Left ventricle myocardium inferior (tissue), 1 donor: ENCODE measurements at regions not wholly inside any gene's neighbourhood (a gene's known extent, or its start where the extent isn't known, plus 50 kb on each side); places are given as distances from the start of the nearest gene placed in this dataset.

ENCODE experiments used
- DNase-seq: peaks from one replicate; pipeline ENCODE4 v3.0.0-alpha.2; 2020
- H3K27ac ChIP-seq: fragments of 200-600 bp; replicated peaks from 2 replicates; pipeline ENCODE4 v1.8.0; 2021
- H3K27me3 ChIP-seq: fragments of 200-600 bp; 2 replicates; pipeline ENCODE4 v1.8.0; 2021; ENCODE audit warnings: low read depth
- H3K36me3 ChIP-seq: fragments of 200-600 bp; 2 replicates; pipeline ENCODE4 v1.8.0; 2021
- H3K4me1 ChIP-seq: fragments of 200-600 bp; 2 replicates; pipeline ENCODE4 v1.8.0; 2021
- H3K4me3 ChIP-seq: fragments of 200-600 bp; 2 replicates; pipeline ENCODE4 v1.8.0; 2021; ENCODE audit warnings: mild to moderate bottlenecking, moderate library complexity
- H3K9me3 ChIP-seq: fragments of 200-600 bp; replicated peaks from 2 replicates; pipeline ENCODE4 v1.8.0; 2021
- intact Hi-C: fragments of 100-400 bp; cut with micrococcal nuclease; formaldehyde crosslinking; loops from one replicate; pipeline ENCODE4 v1.11.0; 2022
- TF ChIP-seq, protein P1 (sequence below): fragments of 200-600 bp; IDR thresholded peaks from 2 replicates; pipeline ENCODE4 v1.8.0; 2021; ENCODE audit warnings: antibody characterized with exemption, mild to moderate bottlenecking, borderline replicate concordance
- donor health status: DM: no; HTN: yes; CAD: no; lungs with severe emphysema.

DNA sequence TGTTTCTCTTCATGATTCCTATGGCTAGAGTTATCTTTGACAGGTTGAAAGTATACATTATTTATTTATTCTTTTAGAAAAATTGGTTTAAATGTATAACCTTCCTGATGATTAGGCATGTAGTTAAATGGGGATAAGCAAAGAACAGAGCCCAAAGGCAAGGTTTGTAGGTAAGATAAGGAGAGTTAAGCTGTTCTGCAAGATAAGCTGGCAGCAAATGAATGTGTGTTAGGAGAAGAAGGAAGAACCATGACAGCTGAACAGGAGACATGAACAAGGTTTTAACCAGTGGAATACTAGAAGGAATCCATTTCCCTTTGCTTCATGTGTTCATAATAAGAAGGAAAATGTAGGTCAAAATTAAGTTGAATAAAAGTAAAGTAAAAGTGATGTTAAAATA is 1330.1 kb upstream of the USP15 start:
- Histone ChIP-seq H3K36me3 (no peaks in the 10 kb centered on the region), H3K4me3 (no peak overlapping the region)

DNA sequence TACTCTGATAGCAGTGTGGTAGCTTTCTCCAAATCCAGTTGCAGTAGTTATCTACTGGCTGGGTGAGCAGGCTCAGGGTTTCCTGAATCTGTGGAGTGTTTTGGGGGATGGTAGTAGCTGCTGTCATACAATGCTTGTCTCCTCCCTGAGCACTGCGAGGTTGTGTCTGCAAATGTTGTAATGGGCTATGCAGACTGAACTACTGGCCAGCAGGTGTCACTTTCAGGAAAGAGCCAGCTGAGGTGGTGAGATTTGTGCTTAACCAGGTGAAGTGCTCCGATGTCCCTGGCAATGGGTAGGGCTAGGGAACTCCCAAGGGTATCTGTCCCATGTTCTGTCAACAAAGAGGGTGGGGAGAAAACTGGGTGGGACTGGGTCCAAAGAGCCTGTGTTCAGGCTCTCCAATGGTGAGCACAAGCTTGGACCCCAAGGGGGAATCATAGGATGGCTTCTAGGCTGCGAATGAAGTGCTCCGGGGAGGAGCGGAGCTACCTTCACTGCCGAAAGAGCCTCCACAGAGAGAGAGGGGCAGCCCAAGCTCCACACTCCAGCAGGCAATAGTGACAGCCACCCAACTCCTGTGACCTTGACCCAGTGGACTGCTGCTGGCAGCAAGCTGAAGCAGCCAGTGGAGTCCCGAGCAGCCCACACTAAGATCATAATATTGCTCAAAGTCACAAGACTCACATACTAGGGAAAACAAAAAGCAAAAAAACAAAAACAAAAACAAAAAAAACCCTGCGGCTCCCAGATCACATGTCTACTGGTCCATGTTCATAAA is 1324.0 kb upstream of the USP15 start:
- Histone ChIP-seq H3K4me1 (no peaks in the 10 kb centered on the region), H3K27me3 (no peaks in the 10 kb centered on the region), H3K4me3 (no peak overlapping the region), H3K27ac (no peak overlapping the region), H3K36me3 (no peaks in the 10 kb centered on the region), H3K9me3 (peaks cover 56% of the 10 kb centered on the region)
- no peak for DNase-seq
- intact Hi-C loops: no loop called here
- TF ChIP-seq, protein P1, sequence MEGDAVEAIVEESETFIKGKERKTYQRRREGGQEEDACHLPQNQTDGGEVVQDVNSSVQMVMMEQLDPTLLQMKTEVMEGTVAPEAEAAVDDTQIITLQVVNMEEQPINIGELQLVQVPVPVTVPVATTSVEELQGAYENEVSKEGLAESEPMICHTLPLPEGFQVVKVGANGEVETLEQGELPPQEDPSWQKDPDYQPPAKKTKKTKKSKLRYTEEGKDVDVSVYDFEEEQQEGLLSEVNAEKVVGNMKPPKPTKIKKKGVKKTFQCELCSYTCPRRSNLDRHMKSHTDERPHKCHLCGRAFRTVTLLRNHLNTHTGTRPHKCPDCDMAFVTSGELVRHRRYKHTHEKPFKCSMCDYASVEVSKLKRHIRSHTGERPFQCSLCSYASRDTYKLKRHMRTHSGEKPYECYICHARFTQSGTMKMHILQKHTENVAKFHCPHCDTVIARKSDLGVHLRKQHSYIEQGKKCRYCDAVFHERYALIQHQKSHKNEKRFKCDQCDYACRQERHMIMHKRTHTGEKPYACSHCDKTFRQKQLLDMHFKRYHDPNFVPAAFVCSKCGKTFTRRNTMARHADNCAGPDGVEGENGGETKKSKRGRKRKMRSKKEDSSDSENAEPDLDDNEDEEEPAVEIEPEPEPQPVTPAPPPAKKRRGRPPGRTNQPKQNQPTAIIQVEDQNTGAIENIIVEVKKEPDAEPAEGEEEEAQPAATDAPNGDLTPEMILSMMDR: no peak

More for the DNA sequence above, 1330.1 kb upstream of the USP15 start:
- intact Hi-C loops: no loop called here
- Histone ChIP-seq H3K4me1 (no peaks in the 10 kb centered on the region), H3K9me3 (peaks cover 45% of the 10 kb centered on the region), H3K27ac (no peak overlapping the region), H3K27me3 (no peaks in the 10 kb centered on the region)
- TF ChIP-seq, protein P1: no peak
- no peak for DNase-seq

DNA sequence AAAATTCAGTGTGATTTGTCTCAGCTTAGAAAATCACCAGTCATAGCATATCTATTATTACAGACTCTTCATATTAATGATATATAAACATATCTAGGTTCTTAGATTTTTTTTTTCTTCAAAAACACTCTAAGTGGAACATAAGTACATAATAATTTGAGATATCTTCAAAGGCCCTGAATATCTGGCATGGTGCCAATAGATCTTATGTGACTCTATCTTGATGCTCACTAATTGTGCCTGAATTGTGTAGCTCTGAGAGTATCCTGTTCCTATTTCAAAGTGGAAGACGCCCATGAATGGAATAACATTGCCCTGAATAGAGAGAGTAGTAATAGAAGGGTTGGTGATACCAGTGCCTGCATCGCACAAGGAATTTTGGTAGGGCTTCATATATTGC is 1312.7 kb upstream of the USP15 start:
- no peaks in the 10 kb centered on the region for H3K27me3 ChIP-seq
- H3K9me3 ChIP-seq: no peaks in the 10 kb centered on the region
- no peak for DNase-seq
- intact Hi-C loops: no loop called here
- H3K36me3 ChIP-seq: no peaks in the 10 kb centered on the region
- H3K4me3 ChIP-seq: no peak overlapping the region
- H3K4me1 ChIP-seq: no peaks in the 10 kb centered on the region
- TF ChIP-seq, protein P1: no peak
- H3K27ac ChIP-seq: no peak overlapping the region

DNA sequence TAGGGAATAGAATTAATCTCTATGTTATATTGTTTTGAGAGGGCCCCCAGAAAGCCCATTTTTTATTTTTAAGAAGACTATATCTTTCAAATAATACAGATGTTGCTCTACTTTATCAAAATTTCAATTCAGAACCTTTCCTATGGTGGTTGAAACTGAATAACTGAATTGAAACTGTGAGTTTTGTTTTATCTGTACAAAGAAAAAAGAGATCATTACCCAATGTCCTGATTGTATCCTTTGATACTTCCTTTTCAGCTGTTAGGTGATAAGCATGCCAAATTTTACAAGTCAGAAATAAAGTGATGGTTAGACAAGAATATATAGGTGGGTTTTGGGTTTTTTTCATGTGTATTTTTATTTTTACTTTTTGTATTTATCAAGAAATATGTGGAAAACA is 1293.1 kb upstream of the USP15 start:
- Histone ChIP-seq H3K9me3 (peaks cover 5% of the 10 kb centered on the region), H3K4me1 (no peaks in the 10 kb centered on the region), H3K4me3 (no peak overlapping the region), H3K27ac (no peak overlapping the region), H3K36me3 (no peaks in the 10 kb centered on the region), H3K27me3 (no peaks in the 10 kb centered on the region)
- no peak for DNase-seq
- TF ChIP-seq, protein P1: no peak
- intact Hi-C loops: no loop called here

DNA sequence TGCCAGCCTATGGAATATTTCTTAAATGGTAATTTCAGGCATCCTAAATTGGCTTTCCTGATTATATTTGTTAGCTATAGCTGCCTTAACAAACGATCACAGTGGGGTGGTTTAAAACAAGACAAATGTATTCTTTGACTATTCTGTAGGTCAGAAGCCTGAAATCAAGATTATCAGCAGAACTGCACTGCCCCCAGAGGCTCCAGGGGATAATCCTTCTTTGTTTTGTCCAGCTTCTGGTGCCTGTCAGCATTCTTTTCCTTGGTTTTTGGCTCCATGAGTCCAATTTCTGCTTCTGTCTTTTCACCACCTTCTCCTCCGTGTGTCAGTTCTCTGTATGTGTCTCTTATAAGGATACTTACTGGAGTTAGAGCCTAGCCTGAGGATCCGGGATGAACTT is 1282.2 kb upstream of the USP15 start:
- H3K36me3 ChIP-seq: no peaks in the 10 kb centered on the region
- H3K4me3 ChIP-seq: no peak overlapping the region
- DNase-seq: no peak
- no peaks in the 10 kb centered on the region for H3K27me3 ChIP-seq
- no peaks in the 10 kb centered on the region for H3K4me1 ChIP-seq
- H3K27ac ChIP-seq: no peak overlapping the region
- TF ChIP-seq, protein P1: no peak
- peaks cover 3% of the 10 kb centered on the region for H3K9me3 ChIP-seq
- intact Hi-C loops: no loop called here
